ENCODE measurements at regions not wholly inside any gene's neighbourhood (a gene's known extent, or its start where the extent isn't known, plus 50 kb on each side); places are given as distances from the start of the nearest gene placed in this dataset.
"Not testable (repeated sequence)": the region's sequence is repeated elsewhere in the genome, so short reads cannot be mapped to it uniquely, and the experiment has no call there.

- no peak overlapping the region for H3K4me3 Mint-ChIP-seq
- no peaks in the 10 kb centered on the region for H3K27me3 Mint-ChIP-seq (ENCODE audit: low read depth)
- H3K4me1 Mint-ChIP-seq (ENCODE audit: low read depth): no peaks in the 10 kb centered on the region
- DNase-seq (no peak), ATAC-seq (replicated peaks in 1 of 2) (no peak)
- H3K9me3 Mint-ChIP-seq: no peaks in the 10 kb centered on the region
- H3K27ac Mint-ChIP-seq: no peak overlapping the region
- no peaks in the 10 kb centered on the region for H3K36me3 Mint-ChIP-seq (ENCODE audit: insufficient read depth in 2 of 2)
These were observed 105.8 kb downstream of the BMP4 start for GRCh38 chr14:53850714-53851296.

- H3K36me3 Mint-ChIP-seq (ENCODE audit: insufficient read depth in 2 of 2): no peaks in the 10 kb centered on the region
- DNase-seq (no peak), ATAC-seq (replicated peaks in 1 of 2) (no peak)
- no peak overlapping the region for H3K27ac Mint-ChIP-seq
- peaks cover 0 to 2% of the 10 kb centered on the region in 2 donors for H3K9me3 Mint-ChIP-seq
- no peaks in the 10 kb centered on the region for H3K4me1 Mint-ChIP-seq (ENCODE audit: low read depth)
- H3K27me3 Mint-ChIP-seq (ENCODE audit: low read depth): no peaks in the 10 kb centered on the region
- H3K4me3 Mint-ChIP-seq: no peak overlapping the region
These were observed 107.1 kb downstream of the BMP4 start for GRCh38 chr14:53849549-53849948.

GRCh38 chr14:53848854-53849253 is 107.8 kb downstream of the BMP4 start:
- Mint-ChIP-seq H3K27me3 (ENCODE audit: low read depth) (no peaks in the 10 kb centered on the region), H3K27ac (no peak overlapping the region), H3K4me3 (no peak overlapping the region), H3K36me3 (ENCODE audit: insufficient read depth in 2 of 2) (no peaks in the 10 kb centered on the region), H3K4me1 (ENCODE audit: low read depth) (no peaks in the 10 kb centered on the region), H3K9me3 (peaks cover 0 to 2% of the 10 kb centered on the region in 2 donors)
- ATAC-seq (replicated peaks in 1 of 2): no peak
- no peak for DNase-seq

- peaks cover 0 to 4% of the 10 kb centered on the region in 2 donors for H3K9me3 Mint-ChIP-seq
- ATAC-seq (replicated peaks in 1 of 2) (no peak), DNase-seq (no peak)
- H3K27ac Mint-ChIP-seq: no peak overlapping the region
- H3K4me1 Mint-ChIP-seq (ENCODE audit: low read depth): no peaks in the 10 kb centered on the region
- H3K27me3 Mint-ChIP-seq (ENCODE audit: low read depth): no peaks in the 10 kb centered on the region
- H3K36me3 Mint-ChIP-seq (ENCODE audit: insufficient read depth in 2 of 2): no peaks in the 10 kb centered on the region
- no peak overlapping the region for H3K4me3 Mint-ChIP-seq
These were observed 108.7 kb downstream of the BMP4 start for GRCh38 chr14:53847881-53848280.

GRCh38 chr14:53847057-53847456 is 109.6 kb downstream of the BMP4 start:
- Mint-ChIP-seq H3K27ac (no peak overlapping the region), H3K36me3 (ENCODE audit: insufficient read depth in 2 of 2) (no peaks in the 10 kb centered on the region), H3K4me3 (no peak overlapping the region), H3K4me1 (ENCODE audit: low read depth) (no peaks in the 10 kb centered on the region), H3K9me3 (peaks cover 0 to 4% of the 10 kb centered on the region in 2 donors), H3K27me3 (ENCODE audit: low read depth) (no peaks in the 10 kb centered on the region)
- ATAC-seq (replicated peaks in 1 of 2) (no peak), DNase-seq (no peak)

GRCh38 chr14:53845813-53846693 is 110.6 kb downstream of the BMP4 start:
- DNase-seq (no peak), ATAC-seq (replicated peaks in 1 of 2) (no peak)
- Mint-ChIP-seq H3K4me3 (no peak overlapping the region), H3K4me1 (ENCODE audit: low read depth) (no peaks in the 10 kb centered on the region), H3K27me3 (ENCODE audit: low read depth) (no peaks in the 10 kb centered on the region), H3K27ac (no peak overlapping the region), H3K36me3 (ENCODE audit: insufficient read depth in 2 of 2) (no peaks in the 10 kb centered on the region), H3K9me3 (peaks cover 3 to 4% of the 10 kb centered on the region in 2 donors)

- ATAC-seq (replicated peaks in 1 of 2) (no peak), DNase-seq (no peak)
- Mint-ChIP-seq H3K36me3 (ENCODE audit: insufficient read depth in 2 of 2) (no peaks in the 10 kb centered on the region), H3K9me3 (peaks cover 3 to 7% of the 10 kb centered on the region in 2 donors), H3K4me1 (ENCODE audit: low read depth) (no peaks in the 10 kb centered on the region), H3K27me3 (ENCODE audit: low read depth) (no peaks in the 10 kb centered on the region), H3K4me3 (no peak overlapping the region), H3K27ac (no peak overlapping the region)
These were observed 113.7 kb downstream of the BMP4 start for GRCh38 chr14:53842938-53843337.

GRCh38 chr14:53841109-53842099 is 115.2 kb downstream of the BMP4 start:
- Mint-ChIP-seq H3K4me3 (no peak overlapping the region), H3K27ac (no peak overlapping the region), H3K4me1 (ENCODE audit: low read depth) (no peaks in the 10 kb centered on the region), H3K27me3 (ENCODE audit: low read depth) (no peaks in the 10 kb centered on the region), H3K9me3 (peaks cover 3 to 7% of the 10 kb centered on the region in 2 donors), H3K36me3 (ENCODE audit: insufficient read depth in 2 of 2) (no peaks in the 10 kb centered on the region)
- ATAC-seq (replicated peaks in 1 of 2) (no peak), DNase-seq (no peak)

- DNase-seq (no peak), ATAC-seq (replicated peaks in 1 of 2) (no peak)
- no peaks in the 10 kb centered on the region for H3K4me1 Mint-ChIP-seq (ENCODE audit: low read depth)
- no peaks in the 10 kb centered on the region for H3K36me3 Mint-ChIP-seq (ENCODE audit: insufficient read depth in 2 of 2)
- no peaks in the 10 kb centered on the region for H3K27me3 Mint-ChIP-seq (ENCODE audit: low read depth)
- no peak overlapping the region for H3K4me3 Mint-ChIP-seq
- H3K27ac Mint-ChIP-seq: no peak overlapping the region
- peaks cover 3 to 7% of the 10 kb centered on the region in 2 donors for H3K9me3 Mint-ChIP-seq
These were observed 116.2 kb downstream of the BMP4 start for GRCh38 chr14:53840444-53840843.

- H3K4me1 Mint-ChIP-seq (ENCODE audit: low read depth): no peaks in the 10 kb centered on the region
- DNase-seq: no peak
- H3K36me3 Mint-ChIP-seq (ENCODE audit: insufficient read depth in 2 of 2): no peaks in the 10 kb centered on the region
- no peak overlapping the region for H3K4me3 Mint-ChIP-seq
- no peak for ATAC-seq (replicated peaks in 1 of 2)
- no peaks in the 10 kb centered on the region for H3K27me3 Mint-ChIP-seq (ENCODE audit: low read depth)
- H3K9me3 Mint-ChIP-seq: peaks cover 3% of the 10 kb centered on the region in 2 donors
- H3K27ac Mint-ChIP-seq: no peak overlapping the region
These were observed 118.3 kb downstream of the BMP4 start for GRCh38 chr14:53838374-53838773.

- H3K4me1 Mint-ChIP-seq (ENCODE audit: low read depth); H3K9me3 Mint-ChIP-seq; H3K4me3 Mint-ChIP-seq; DNase-seq; H3K36me3 Mint-ChIP-seq (ENCODE audit: insufficient read depth in 2 of 2); ATAC-seq (replicated peaks in 1 of 2); H3K27ac Mint-ChIP-seq; H3K27me3 Mint-ChIP-seq (ENCODE audit: low read depth): not testable (repeated sequence)
These were observed 119.0 kb downstream of the BMP4 start for GRCh38 chr14:53837656-53838055.

GRCh38 chr14:53836551-53836950 is 120.1 kb downstream of the BMP4 start:
- H3K4me1 Mint-ChIP-seq (ENCODE audit: low read depth): no peaks in the 10 kb centered on the region
- H3K4me3 Mint-ChIP-seq: no peak overlapping the region
- H3K9me3 Mint-ChIP-seq: peaks cover 2 to 3% of the 10 kb centered on the region in 2 donors
- no peaks in the 10 kb centered on the region for H3K27me3 Mint-ChIP-seq (ENCODE audit: low read depth)
- no peak for DNase-seq
- H3K36me3 Mint-ChIP-seq (ENCODE audit: insufficient read depth in 2 of 2): no peaks in the 10 kb centered on the region
- no peak overlapping the region for H3K27ac Mint-ChIP-seq
- no peak for ATAC-seq (replicated peaks in 1 of 2)

GRCh38 chr14:53828820-53829219 is 127.8 kb downstream of the BMP4 start:
- H3K4me3 Mint-ChIP-seq: no peak overlapping the region
- ATAC-seq (replicated peaks in 1 of 2): no peak
- no peaks in the 10 kb centered on the region for H3K27me3 Mint-ChIP-seq (ENCODE audit: low read depth)
- no peak for DNase-seq
- H3K36me3 Mint-ChIP-seq (ENCODE audit: insufficient read depth in 2 of 2): peaks cover 0 to 2% of the 10 kb centered on the region in 2 donors
- H3K27ac Mint-ChIP-seq: no peak overlapping the region
- H3K9me3 Mint-ChIP-seq: peaks cover 3 to 5% of the 10 kb centered on the region in 2 donors
- H3K4me1 Mint-ChIP-seq (ENCODE audit: low read depth): no peaks in the 10 kb centered on the region
